Hematopoietic multipotent progenitor cell treated with erythropoietin and hydrocortisone succinate and interleukin-3 and kit ligand, for 6 days (in vitro differentiated cells): ENCODE measurements at regions not wholly inside any gene's neighbourhood (a gene's known extent, or its start where the extent isn't known, plus 50 kb on each side); places are given as distances from the start of the nearest gene placed in this dataset.
"Not testable (repeated sequence)": the region's sequence is repeated elsewhere in the genome, so short reads cannot be mapped to it uniquely, and the experiment has no call there.

Experiments
- DNase-seq: peaks from one replicate; pipeline ENCODE4 v3.0.0-alpha.2; 2015

- no peak for DNase-seq
These were observed 129.6 kb downstream of the KCNE4 start for GRCh38 chr2:223181561-223181960.

DNA sequence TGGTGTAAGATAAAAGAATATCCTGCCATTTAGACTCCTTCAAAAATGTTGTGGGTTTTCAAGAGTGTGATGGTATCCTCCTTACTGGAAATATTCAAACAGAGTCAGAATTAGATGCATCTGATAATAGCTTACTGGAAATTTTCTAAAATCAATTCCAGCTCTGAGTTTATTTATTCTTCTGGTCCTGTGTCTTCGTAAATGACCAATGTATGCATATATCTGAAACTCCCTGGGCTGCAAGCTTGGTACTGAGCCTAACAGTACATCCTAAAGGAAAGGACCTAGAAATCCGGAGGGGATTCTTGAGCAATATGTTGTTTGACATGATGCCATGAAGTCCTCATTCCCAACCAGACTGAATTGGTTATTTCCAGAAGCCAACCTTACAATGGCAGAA is 130.4 kb downstream of the KCNE4 start:
- no peak for DNase-seq

- DNase-seq = no peak
These were observed 133.6 kb downstream of the KCNE4 start for GRCh38 chr2:223185638-223186037.

DNA sequence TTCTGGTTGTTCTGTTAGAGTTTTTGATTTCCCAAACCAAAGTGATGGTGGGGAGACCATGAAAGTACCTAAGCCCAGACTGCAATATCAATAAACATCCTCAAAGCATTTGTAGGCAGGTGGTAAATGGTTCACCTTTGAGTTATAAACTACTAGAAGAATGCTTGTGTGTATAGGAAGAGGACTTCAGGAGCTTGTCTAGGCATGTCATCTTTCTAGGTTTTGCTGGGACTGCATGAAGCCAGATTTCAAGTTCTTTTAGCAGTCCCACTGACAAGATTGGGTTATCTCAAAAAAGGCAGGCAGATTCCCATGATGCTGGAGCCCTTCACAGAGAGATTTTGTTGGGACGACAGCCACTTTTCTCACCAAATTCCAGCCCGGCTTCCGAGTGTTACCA is 135.3 kb downstream of the KCNE4 start:
- no peak for DNase-seq

GRCh38 chr2:223190561-223191206 is 138.7 kb downstream of the KCNE4 start:
- not testable (repeated sequence) for DNase-seq

- no peak for DNase-seq
These were observed 144.3 kb downstream of the KCNE4 start for GRCh38 chr2:223196331-223196730.

- no peak for DNase-seq
These were observed 145.1 kb downstream of the KCNE4 start for GRCh38 chr2:223197046-223197445.

DNA sequence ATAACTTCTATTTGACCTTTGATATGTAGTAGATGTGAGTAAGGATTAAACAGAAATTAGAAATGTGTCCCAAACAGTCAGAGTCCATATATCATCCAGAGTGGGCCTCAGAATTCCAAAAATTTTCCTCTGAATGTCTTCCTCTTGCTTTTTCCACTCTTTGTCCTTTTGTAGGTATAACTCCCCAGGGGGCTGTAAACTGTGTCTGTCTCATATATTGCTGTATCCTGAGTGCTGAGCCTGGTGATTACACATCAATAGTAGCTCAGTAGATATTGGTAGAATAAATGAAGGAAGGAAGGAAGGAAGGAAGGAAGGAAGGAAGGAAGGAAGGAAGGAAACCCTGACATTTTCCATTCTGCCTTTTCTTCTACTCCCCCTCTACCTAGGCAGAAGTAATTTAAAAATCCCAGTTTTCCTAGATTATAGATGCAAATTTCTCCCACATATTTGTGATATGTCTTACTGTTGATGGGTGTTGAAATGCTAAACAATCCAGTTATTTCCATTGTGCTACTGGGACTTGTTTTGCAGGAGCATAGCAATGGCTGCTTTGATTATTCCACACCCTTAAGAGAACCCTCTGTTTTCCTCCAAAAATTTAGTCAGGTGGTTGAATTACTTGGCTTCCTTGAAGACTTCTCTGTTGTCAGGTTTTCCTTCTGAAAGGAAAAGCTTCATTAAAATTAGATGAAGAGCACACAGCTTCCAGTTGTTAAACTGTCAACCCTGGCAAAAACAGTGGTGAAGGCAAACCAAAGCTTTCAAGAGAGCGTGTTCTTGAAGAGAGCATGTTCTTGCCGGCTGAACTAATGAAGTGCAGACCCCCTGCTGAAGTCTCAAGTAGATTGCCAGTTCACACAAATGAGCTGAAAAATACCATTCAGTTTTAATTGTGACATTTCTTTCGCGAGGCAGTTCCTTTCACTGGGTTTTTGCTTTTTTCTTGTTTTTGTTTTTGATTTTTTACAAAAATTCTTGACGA is 147.8 kb downstream of the KCNE4 start:
- no peak for DNase-seq

DNA sequence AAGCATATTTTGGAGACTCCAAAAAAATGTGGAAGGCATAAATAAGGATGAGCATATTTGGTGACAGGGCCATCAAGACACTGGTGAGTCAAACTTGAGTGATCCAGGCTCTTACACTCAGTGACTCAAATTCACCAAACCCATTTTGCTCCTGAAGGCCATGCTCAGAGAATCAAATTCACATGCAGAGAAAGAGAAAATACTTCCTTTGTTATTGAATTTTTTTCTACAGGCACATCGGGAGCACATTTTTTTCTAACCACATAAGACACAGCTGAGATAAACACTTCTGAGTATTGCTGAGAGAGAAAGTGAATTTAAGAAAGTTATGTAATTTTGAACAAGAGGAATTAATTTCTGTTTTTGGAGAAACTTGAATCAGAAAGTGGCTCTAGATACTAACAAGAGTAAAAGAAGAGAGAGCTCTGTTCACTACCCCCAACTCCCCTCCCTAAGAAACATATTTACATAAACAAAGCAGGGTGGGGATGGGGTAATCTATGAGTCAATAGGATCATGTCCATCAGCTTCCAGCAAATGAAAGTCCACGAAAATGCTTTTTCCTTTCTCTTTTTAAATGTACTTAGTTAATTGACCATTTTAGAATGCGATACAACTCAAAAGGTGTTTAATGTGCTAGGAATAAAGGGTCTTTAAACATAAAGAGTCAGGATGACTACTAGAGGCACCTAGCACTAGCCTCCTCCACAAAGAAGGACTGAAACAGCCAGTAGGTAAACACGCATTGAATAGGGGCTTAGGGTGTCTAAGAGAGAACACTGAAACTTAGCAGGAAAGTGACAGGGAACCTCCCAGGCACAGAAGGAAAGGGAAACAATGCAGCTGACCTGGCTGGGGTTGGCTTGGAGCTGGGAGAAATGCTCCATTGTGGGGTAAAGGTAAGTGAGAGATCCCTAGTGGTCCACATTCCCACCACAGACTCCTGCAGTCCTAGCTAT is 152.3 kb downstream of the KCNE4 start:
- no peak for DNase-seq

- no peak for DNase-seq
These were observed 158.5 kb downstream of the KCNE4 start for GRCh38 chr2:223210489-223210888.

- no peak for DNase-seq
These were observed 162.6 kb downstream of the KCNE4 start for GRCh38 chr2:223214394-223215253.

- DNase-seq = no peak
These were observed 163.2 kb downstream of the KCNE4 start for GRCh38 chr2:223215254-223215516.

DNA sequence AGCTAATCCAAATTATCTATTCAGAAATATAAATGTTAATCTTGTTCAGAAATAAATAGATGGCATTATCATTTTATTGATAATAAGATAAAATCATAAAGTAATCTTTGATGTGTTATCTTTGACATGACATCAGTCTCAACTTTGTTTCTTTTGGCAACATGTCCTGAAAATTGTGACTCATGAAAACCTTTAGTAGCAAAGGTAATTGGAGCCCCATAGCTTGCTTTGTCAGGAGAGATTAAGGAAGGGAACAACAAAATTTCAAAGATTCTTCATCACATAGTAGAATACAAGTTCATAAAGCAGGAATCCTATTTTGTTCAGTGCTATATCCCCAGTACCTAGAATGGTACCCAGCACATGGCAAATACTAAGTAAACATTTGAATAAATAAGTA is 165.4 kb downstream of the KCNE4 start:
- DNase-seq = no peak

DNA sequence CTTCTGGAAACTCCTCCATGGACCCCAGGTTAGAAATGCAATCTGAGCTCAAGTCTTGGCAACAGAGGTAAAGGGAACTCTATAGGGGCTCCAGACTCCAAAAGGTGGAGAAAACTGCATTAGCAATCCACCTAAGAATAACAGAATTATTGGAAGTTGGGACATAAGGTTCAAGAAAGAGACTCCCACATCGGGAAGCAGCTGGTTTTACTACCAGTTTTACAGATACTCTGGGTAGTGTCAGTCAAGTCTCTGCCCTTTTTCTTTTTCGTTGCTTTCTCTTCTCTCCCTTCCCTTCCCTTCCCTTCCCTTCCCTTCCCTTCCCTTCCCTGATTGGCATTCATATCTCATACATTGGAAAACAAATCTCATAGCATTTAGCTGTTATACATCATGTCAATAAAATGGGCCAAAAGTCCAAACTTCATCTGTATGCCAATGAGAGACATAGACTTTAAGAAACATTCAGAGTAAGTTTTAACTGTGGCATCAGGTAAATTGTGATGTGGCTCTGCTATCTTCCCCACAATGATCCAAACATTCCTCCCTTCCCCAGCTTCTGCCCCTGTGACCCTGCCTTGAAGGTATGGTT is 166.7 kb downstream of the KCNE4 start:
- DNase-seq = no peak

DNA sequence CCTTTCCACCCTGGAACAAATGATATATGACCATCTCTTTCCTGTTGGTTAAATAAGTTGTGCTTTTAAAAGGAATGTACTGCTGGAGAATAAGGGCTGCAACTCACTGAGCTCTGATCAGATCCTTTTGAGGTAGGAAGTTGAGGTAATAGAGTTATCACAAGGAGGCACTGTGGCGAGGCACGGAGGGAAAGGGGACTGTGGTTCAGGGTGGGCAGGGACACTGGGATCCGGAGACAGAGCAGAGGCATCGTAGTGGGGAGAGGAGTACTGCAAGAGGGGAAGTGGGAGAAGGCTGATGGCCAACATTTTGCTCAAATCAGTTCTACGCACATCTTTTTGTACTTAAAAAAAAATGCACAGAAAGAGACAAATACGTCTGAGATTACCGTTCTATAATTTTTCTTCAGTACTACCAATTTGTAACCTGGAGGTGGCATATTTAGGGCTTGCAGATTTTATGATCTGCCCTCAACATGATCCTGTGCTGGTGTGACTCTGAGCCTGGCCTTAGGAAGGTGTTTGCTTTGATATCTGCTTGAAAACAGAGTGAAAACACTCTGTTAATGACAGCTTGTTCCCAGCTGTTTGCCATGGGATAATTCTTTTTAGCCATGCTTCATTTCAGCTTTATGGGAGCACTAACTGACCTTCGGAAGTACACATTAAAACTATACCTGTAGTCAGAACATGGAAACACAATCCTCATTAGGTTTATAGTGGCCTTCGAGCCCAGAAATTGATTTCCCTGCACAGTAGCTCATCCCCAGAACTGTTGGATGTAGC is 168.1 kb downstream of the KCNE4 start:
- DNase-seq = no peak

- no peak for DNase-seq
These were observed 168.6 kb downstream of the KCNE4 start for GRCh38 chr2:223220658-223220925.

DNA sequence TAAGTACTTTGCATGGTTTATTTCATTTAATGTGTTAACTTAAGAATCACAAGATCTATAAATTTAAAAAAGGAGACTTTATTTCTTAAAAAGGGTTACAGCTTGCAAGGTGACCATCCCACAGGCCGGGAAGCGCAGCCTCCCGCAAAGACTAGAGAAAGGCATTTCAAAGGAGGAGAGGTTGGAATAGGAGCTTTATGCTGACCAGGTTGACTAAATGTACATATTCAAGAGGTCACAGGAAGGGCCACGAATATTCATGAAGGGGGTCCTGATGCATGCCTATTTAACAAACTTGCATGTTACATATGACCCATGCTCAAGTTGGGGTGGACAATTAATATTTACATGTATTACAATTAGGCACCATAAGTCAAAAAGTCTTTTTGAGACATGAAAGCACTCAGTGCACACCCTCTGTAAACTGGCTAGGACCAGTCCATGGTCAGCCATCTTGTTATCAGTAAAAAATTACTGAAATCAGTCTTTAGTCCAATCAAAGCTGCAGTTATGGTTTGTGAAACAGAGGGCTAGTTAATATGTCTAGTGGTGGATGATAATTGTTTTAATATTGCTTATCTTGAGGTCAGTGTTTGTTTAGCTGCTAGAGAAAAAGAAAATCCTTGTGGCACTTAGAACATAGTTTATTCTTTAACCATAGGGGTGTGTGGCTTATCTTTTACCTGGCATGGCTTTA is 169.3 kb downstream of the KCNE4 start:
- DNase-seq = no peak

DNA sequence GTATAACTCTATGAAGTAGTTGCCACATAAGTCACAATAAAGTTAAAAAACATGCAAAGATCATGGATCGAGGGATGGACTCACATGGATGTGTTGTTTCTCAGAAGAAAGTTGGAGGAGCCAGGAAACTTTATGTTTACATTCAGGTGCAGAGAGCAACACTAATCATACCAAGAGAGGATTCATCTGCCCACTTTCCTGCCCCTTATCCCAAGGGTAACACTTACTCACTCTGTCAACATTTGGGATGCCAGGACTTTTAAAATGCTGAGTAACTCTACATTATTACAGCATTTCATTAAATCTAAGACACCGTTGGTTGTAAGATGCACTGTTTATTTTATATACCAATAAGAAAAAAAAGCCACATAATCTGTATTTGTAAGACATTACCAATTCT is 170.4 kb downstream of the KCNE4 start:
- DNase-seq = no peak

DNA sequence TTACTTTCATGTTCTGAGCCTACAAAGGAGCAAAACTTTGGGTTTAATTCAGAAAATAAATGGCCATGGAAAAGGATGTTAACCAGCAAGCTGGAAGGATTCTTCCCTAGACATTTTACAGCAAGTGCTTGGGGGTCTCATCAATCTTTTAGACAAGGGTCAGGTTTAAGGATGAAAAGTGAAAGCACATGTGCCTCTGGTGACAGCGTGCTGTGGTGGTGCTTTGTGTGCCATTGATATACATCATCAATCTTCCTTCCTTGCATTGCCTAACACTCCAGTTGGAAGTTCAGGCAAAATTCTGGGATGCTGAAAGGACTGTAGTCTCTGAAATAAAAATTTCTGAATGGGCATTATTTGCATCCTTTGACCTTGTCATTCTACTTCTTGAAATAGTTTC is 171.2 kb downstream of the KCNE4 start:
- no peak for DNase-seq

GRCh38 chr2:223225266-223225665 is 173.3 kb downstream of the KCNE4 start:
- DNase-seq = no peak

DNA sequence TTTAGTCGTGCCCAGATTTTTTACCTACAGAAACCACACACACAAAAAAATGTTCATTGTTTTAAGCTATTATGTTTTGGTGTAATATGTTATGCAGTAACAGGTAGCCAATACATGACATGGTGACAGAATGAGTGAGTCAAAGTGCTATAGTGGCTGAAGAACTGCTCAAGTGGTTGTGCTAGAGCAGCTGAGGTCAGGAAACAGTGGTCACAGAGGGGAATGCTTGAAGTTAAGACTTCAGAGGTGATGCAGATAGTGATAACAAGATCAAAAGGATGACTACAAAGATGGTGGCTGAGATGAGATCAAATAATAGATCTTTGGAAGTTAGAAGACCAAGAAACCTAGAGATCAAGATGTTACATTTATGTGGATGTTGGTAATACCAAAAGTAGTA is 174.3 kb downstream of the KCNE4 start:
- no peak for DNase-seq
